ENCODE measurements at regions not wholly inside any gene's neighbourhood (a gene's known extent, or its start where the extent isn't known, plus 50 kb on each side); places are given as distances from the start of the nearest gene placed in this dataset.

GRCh38 chr5:89374818-89375521 is 492.0 kb upstream of the MEF2C start:
- TF ChIP-seq POLR2A (IDR thresholded peaks at IDR 0.05): no peak
- TF ChIP-seq, protein P1, sequence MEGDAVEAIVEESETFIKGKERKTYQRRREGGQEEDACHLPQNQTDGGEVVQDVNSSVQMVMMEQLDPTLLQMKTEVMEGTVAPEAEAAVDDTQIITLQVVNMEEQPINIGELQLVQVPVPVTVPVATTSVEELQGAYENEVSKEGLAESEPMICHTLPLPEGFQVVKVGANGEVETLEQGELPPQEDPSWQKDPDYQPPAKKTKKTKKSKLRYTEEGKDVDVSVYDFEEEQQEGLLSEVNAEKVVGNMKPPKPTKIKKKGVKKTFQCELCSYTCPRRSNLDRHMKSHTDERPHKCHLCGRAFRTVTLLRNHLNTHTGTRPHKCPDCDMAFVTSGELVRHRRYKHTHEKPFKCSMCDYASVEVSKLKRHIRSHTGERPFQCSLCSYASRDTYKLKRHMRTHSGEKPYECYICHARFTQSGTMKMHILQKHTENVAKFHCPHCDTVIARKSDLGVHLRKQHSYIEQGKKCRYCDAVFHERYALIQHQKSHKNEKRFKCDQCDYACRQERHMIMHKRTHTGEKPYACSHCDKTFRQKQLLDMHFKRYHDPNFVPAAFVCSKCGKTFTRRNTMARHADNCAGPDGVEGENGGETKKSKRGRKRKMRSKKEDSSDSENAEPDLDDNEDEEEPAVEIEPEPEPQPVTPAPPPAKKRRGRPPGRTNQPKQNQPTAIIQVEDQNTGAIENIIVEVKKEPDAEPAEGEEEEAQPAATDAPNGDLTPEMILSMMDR (IDR thresholded peaks at IDR 0.05): no peak
